ENCODE measurements at regions not wholly inside any gene's neighbourhood (a gene's known extent, or its start where the extent isn't known, plus 50 kb on each side); places are given as distances from the start of the nearest gene placed in this dataset.

DNA sequence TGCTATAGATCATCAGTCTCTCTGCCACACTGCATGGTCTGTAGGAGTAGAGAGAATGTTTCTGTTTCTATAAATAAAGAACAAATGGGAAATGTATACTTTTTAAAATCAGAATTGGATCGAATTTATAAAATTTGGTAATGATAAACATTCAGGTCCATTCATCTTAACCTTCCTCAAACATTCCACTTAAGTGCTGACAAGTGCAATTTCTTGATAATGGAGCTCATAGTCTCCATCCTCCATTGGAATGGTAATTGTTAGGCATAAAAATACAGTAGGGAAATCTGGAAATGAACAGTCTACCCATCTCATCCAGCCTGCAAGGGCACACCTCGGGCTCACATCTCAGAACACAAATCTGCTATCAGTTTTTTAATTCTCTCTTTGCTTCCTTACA is 122.6 kb upstream of the PACRGL start:
- no peak overlapping the region for H3K27ac ChIP-seq
- H3K4me3 ChIP-seq: no peak overlapping the region
- WGBS, 2 donors: 80 to 85% methylated on average over 2 of the region's 2 CpGs
- H3K27me3 ChIP-seq: no peaks in the 10 kb centered on the region
- intact Hi-C loops (cut with DNase I; ENCODE audit: low total_unique reads): no loop called here
- no peak for DNase-seq
- no peaks in the 10 kb centered on the region for H3K36me3 ChIP-seq (ENCODE audit: low read depth, missing control alignments)
- TF ChIP-seq, protein P1, sequence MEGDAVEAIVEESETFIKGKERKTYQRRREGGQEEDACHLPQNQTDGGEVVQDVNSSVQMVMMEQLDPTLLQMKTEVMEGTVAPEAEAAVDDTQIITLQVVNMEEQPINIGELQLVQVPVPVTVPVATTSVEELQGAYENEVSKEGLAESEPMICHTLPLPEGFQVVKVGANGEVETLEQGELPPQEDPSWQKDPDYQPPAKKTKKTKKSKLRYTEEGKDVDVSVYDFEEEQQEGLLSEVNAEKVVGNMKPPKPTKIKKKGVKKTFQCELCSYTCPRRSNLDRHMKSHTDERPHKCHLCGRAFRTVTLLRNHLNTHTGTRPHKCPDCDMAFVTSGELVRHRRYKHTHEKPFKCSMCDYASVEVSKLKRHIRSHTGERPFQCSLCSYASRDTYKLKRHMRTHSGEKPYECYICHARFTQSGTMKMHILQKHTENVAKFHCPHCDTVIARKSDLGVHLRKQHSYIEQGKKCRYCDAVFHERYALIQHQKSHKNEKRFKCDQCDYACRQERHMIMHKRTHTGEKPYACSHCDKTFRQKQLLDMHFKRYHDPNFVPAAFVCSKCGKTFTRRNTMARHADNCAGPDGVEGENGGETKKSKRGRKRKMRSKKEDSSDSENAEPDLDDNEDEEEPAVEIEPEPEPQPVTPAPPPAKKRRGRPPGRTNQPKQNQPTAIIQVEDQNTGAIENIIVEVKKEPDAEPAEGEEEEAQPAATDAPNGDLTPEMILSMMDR (IDR thresholded peaks at IDR 0.05): no peak
- TF ChIP-seq POLR2A (IDR thresholded peaks at IDR 0.05): no peak
- no peaks in the 10 kb centered on the region for H3K4me1 ChIP-seq
- no peaks in the 10 kb centered on the region for H3K9me3 ChIP-seq

DNA sequence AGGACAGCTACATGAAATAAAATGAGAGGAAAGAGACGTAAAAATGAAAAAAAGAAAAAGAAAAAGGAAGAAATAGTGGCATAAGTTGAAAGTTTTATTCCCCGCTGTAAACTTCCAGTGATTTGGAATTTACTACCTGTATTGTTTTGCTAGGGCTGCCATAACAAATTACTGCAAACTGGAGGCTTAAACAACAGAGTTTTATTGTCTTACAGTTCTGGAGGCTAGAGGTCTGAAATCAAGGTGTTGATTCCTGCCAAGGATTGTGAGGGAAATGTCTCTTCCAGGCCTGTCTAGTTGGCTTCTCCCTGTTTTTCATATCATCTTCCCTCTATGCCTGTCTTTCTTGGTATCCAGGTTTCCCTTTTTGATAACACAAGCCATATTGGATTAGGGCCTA is 119.4 kb upstream of the PACRGL start:
- no peak overlapping the region for H3K4me3 ChIP-seq
- H3K4me1 ChIP-seq: no peaks in the 10 kb centered on the region
- TF ChIP-seq POLR2A (IDR thresholded peaks at IDR 0.05): no peak
- TF ChIP-seq, protein P1 (IDR thresholded peaks at IDR 0.05): no peak
- no peak for DNase-seq
- no peaks in the 10 kb centered on the region for H3K9me3 ChIP-seq
- WGBS, 2 donors: 93% methylated on average over 2 of the region's 2 CpGs
- H3K36me3 ChIP-seq (ENCODE audit: low read depth, missing control alignments): no peaks in the 10 kb centered on the region
- H3K27me3 ChIP-seq: no peaks in the 10 kb centered on the region
- H3K27ac ChIP-seq: no peak overlapping the region
- intact Hi-C loops (cut with DNase I; ENCODE audit: low total_unique reads): no loop called here

DNA sequence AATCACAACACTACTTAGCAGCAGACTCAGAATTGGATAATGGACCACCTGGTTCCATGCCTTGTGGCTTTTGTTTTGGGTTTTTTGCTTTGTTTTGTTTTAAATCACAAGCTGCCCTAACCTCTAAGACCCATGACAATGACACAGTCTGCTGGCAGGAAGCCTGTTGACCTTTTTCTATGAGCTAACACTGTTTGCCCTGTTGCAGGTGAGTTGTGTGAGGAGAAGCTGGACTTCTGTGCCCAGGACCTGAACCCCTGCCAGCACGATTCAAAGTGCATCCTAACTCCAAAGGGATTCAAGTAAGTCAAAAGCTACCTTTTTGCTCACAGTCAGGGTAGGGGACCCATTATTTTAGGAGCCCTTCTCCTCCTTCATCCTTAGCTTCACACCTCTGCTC is 110.8 kb upstream of the PACRGL start:
- no peaks in the 10 kb centered on the region for H3K36me3 ChIP-seq (ENCODE audit: low read depth, missing control alignments)
- intact Hi-C loops (cut with DNase I; ENCODE audit: low total_unique reads): no loop called here
- 94 to 100% methylated on average over 1 of the region's 1 CpG for WGBS, 2 donors
- no peak overlapping the region for H3K4me3 ChIP-seq
- H3K9me3 ChIP-seq: no peaks in the 10 kb centered on the region
- no peaks in the 10 kb centered on the region for H3K27me3 ChIP-seq
- H3K4me1 ChIP-seq: no peaks in the 10 kb centered on the region
- DNase-seq: no peak
- H3K27ac ChIP-seq: no peak overlapping the region
- no peak for TF ChIP-seq POLR2A (IDR thresholded peaks at IDR 0.05)
- TF ChIP-seq, protein P1 (IDR thresholded peaks at IDR 0.05): no peak

- 91 to 95% methylated on average over 2 of the region's 2 CpGs for WGBS, 2 donors
- no peak overlapping the region for H3K4me3 ChIP-seq
- intact Hi-C loops (cut with DNase I; ENCODE audit: low total_unique reads): no loop called here
- H3K27me3 ChIP-seq: no peaks in the 10 kb centered on the region
- DNase-seq: no peak
- no peaks in the 10 kb centered on the region for H3K4me1 ChIP-seq
- no peak overlapping the region for H3K27ac ChIP-seq
- TF ChIP-seq, protein P1 (IDR thresholded peaks at IDR 0.05): no peak
- no peak for TF ChIP-seq POLR2A (IDR thresholded peaks at IDR 0.05)
- H3K9me3 ChIP-seq: no peaks in the 10 kb centered on the region
- no peaks in the 10 kb centered on the region for H3K36me3 ChIP-seq (ENCODE audit: low read depth, missing control alignments)
Observed at GRCh38 chr4:20590849-20591248, 109.4 kb upstream of the PACRGL start.

GRCh38 chr4:20591571-20591970 is 108.7 kb upstream of the PACRGL start:
- H3K27ac ChIP-seq: no peak overlapping the region
- WGBS, 2 donors: 87 to 91% methylated on average over 2 of the region's 2 CpGs

More at GRCh38 chr4:20591571-20591970, 108.7 kb upstream of the PACRGL start:
- Histone ChIP-seq H3K27me3 (no peaks in the 10 kb centered on the region), H3K36me3 (ENCODE audit: low read depth, missing control alignments) (no peaks in the 10 kb centered on the region), H3K4me3 (no peak overlapping the region), H3K9me3 (no peaks in the 10 kb centered on the region), H3K4me1 (no peaks in the 10 kb centered on the region)
- intact Hi-C loops (cut with DNase I; ENCODE audit: low total_unique reads): no loop called here
- TF ChIP-seq, protein P1 (IDR thresholded peaks at IDR 0.05): no peak
- DNase-seq: no peak
